HCT116 (cell line): ENCODE measurements at regions not wholly inside any gene's neighbourhood (a gene's known extent, or its start where the extent isn't known, plus 50 kb on each side); places are given as distances from the start of the nearest gene placed in this dataset.

Source experiments
- ATAC-seq: fragments of 200-7000 bp; cut with Tn5 transposase; 2 replicates; pipeline ENCODE4 v1.9.1; 2020; ENCODE audit warnings: mild to moderate bottlenecking, moderate library complexity
- BruUV-seq: library from RNA; stranded (reverse); fragments of 400-500 nt; replicated peaks from 2 replicates; lab custom pipeline; 2021; lab: Mats Ljungman, UMichigan
- CTCF ChIA-PET: fragments of 300-600 bp; sonication (Branson Sonifier 250); formaldehyde crosslinking; loops from one replicate; lab custom pipeline; 2021; ENCODE audit warnings: antibody characterized with exemption; lab: Charles Lee
- POLR2A ChIA-PET: fragments of 300-600, 350-600 bp; sonication (Branson Sonifier 250); formaldehyde crosslinking; loops from one replicate; lab custom pipeline; 2021; ENCODE audit warnings: antibody characterized with exemption; lab: Charles Lee
- RAD21 ChIA-PET, 2 experiments: fragments of 300-600 bp; sonication (Branson Sonifier 250); formaldehyde crosslinking; loops; one replicate each; lab custom pipeline; 2023; ENCODE audit warnings: low total read pairs in 2 of 2; ENCODE audit not compliant: uncharacterized antibody in 2 of 2, unreplicated experiment in 2 of 2, low non-redundant PET in 1 of 2; lab: Charles Lee
- DNase-seq: peaks from one replicate; pipeline ENCODE4 v3.0.0-alpha.2; 2010; ENCODE audit warnings: low read depth, low spot score
- H2AFZ ChIP-seq: fragments of 200-600 bp; shearing (Covaris generic), sonication (generic); 2 replicates; pipeline ENCODE4 v1.6.1; 2017; ENCODE audit warnings: low read depth, mixed run types, mixed read lengths, antibody characterized with exemption, low read length; ENCODE audit not compliant: poor library complexity, severe bottlenecking
- H3K27ac ChIP-seq: 2 replicates; pipeline ENCODE4 v1.5.1; 2012; ENCODE audit warnings: low read depth, low read length
- H3K27me3 ChIP-seq: fragments of 200-600 bp; sonication (generic); 2 replicates; pipeline ENCODE4 v1.6.1; 2016; ENCODE audit warnings: mixed run types, low read length, mixed read lengths; ENCODE audit not compliant: insufficient read depth
- H3K36me3 ChIP-seq, 2 experiments: fragments of 200-500 bp in 1 of 2; fragments of 200-600 bp in 1 of 2; sonication (Bioruptor generic) in 1 of 2; sonication (generic) in 1 of 2; 2 replicates each; pipeline versions ENCODE4 v1.5.1 to v1.6.1; 2014 to 2016; ENCODE audit warnings: low read length in 2 of 2, inconsistent platforms in 1 of 2, mixed read lengths in 1 of 2, mixed run types in 1 of 2; ENCODE audit not compliant: insufficient read depth in 2 of 2, control insufficient read depth in 1 of 2
- H3K4me1 ChIP-seq, 2 experiments: fragments of 200-600 bp in 1 of 2; sonication (generic) in 1 of 2; 2 replicates each; pipeline versions ENCODE4 v1.5.1 to v1.6.1; 2012 to 2017; ENCODE audit warnings: low read length in 2 of 2, inconsistent platforms in 1 of 2, mild to moderate bottlenecking in 1 of 2, mixed read lengths in 1 of 2, mixed run types in 1 of 2, moderate library complexity in 1 of 2; ENCODE audit not compliant: insufficient read depth in 2 of 2, control insufficient read depth in 1 of 2
- H3K4me2 ChIP-seq: fragments of 200-600 bp; sonication (generic); 2 replicates; pipeline ENCODE4 v1.6.1; 2017; ENCODE audit warnings: mixed run types, low read length, mixed read lengths
- H3K4me3 ChIP-seq, 2 experiments: fragments of 200-600 bp in 1 of 2; sonication (generic) in 1 of 2; replicated peaks in 1 of 2; 2 replicates each; pipeline ENCODE4 v1.5.1; 2011 to 2016; ENCODE audit warnings: low read length in 2 of 2, control low read depth in 1 of 2, low read depth in 1 of 2, mild to moderate bottlenecking in 1 of 2, mixed read lengths in 1 of 2, mixed run types in 1 of 2
- H3K79me2 ChIP-seq: fragments of 200-600 bp; sonication (generic); 2 replicates; pipeline ENCODE4 v1.6.1; 2017; ENCODE audit warnings: mild to moderate bottlenecking, mixed run types, low read length, moderate library complexity, mixed read lengths; ENCODE audit not compliant: insufficient read depth
- H3K9ac ChIP-seq: fragments of 200-600 bp; sonication (generic); 2 replicates; pipeline ENCODE4 v1.6.1; 2016; ENCODE audit warnings: low read length, mixed read lengths
- H3K9me2 ChIP-seq: fragments of 200-600 bp; sonication (generic), shearing (Covaris generic); 2 replicates; pipeline ENCODE4 v1.6.1; 2017; ENCODE audit warnings: mixed run types, mild to moderate bottlenecking, moderate library complexity; ENCODE audit not compliant: insufficient read depth
- H3K9me3 ChIP-seq, 2 experiments: fragments of 200-500 bp in 1 of 2; fragments of 200-600 bp in 1 of 2; sonication (Bioruptor generic) in 1 of 2; sonication (generic) in 1 of 2; 2 replicates each; pipeline ENCODE4 v1.6.1; 2014 to 2017; ENCODE audit warnings: low read length in 2 of 2, mixed read lengths in 2 of 2, inconsistent platforms in 1 of 2, low read depth in 1 of 2, mild to moderate bottlenecking in 1 of 2, mixed run types in 1 of 2, moderate library complexity in 1 of 2; ENCODE audit not compliant: control insufficient read depth in 1 of 2, insufficient read depth in 1 of 2
- H4K20me1 ChIP-seq: fragments of 200-600 bp; sonication (generic), shearing (Covaris generic); 2 replicates; pipeline ENCODE4 v1.6.1; 2017; ENCODE audit warnings: mixed run types, mild to moderate bottlenecking, moderate library complexity; ENCODE audit not compliant: insufficient read depth
- CTCF ChIP-seq, 3 experiments: fragments of 200-600 bp in 1 of 3; sonication (generic) in 1 of 3; IDR thresholded peaks in 2 of 3; conservative IDR thresholded peaks in 1 of 3; 2 replicates each; pipeline ENCODE4 v1.5.1; 2012 to 2017; ENCODE audit warnings: low read depth in 2 of 3, low read length in 2 of 3, antibody characterized with exemption in 1 of 3, borderline replicate concordance in 1 of 3, control low read depth in 1 of 3, mild to moderate bottlenecking in 1 of 3, mixed read lengths in 1 of 3, mixed run types in 1 of 3, moderate library complexity in 1 of 3; ENCODE audit not compliant: insufficient read depth in 1 of 3
- FOSL1 ChIP-seq: IDR thresholded peaks from 2 replicates; pipeline ENCODE4 v1.6.1; 2012; ENCODE audit warnings: low read depth
- RAD21 ChIP-seq: IDR thresholded peaks from 2 replicates; pipeline ENCODE4 v1.6.1; 2012; ENCODE audit warnings: low read depth, mild to moderate bottlenecking
- REST ChIP-seq: IDR thresholded peaks from 2 replicates; pipeline ENCODE4 v1.6.1; 2012; ENCODE audit warnings: low read depth
- SP1 ChIP-seq: IDR thresholded peaks from 2 replicates; pipeline ENCODE4 v1.6.1; 2012; ENCODE audit warnings: low read depth
- ZBTB33 ChIP-seq: IDR thresholded peaks from 2 replicates; pipeline ENCODE4 v1.6.1; 2011; ENCODE audit warnings: mild to moderate bottlenecking, low read length, moderate library complexity; ENCODE audit not compliant: insufficient replicate concordance; ENCODE audit errors: extremely low read depth
- ZNF274 ChIP-seq: fragments of 200-500 bp; sonication (Bioruptor generic); IDR thresholded peaks from 2 replicates; pipeline ENCODE4 v1.6.1; 2014; ENCODE audit warnings: mild to moderate bottlenecking, low read depth, low read length, inconsistent platforms
- intact Hi-C: fragments of 100-400 bp; cut with micrococcal nuclease; formaldehyde crosslinking; loops from 2 replicates; pipeline ENCODE4 v1.10.0; 2022
- TF ChIP-seq, protein P1 (sequence below): IDR thresholded peaks from 2 replicates; pipeline ENCODE4 v1.6.1; 2012

GRCh38 chr13:94920578-94920977 lies 208.2 kb upstream of the SOX21 start:
- intact Hi-C loops = no loop called here
- Histone ChIP-seq H3K27me3 (peaks cover 52% of the 10 kb centered on the region), H3K36me3 (no peaks in the 10 kb centered on the region), H3K79me2 (no peaks in the 10 kb centered on the region), H3K27ac (no peak overlapping the region), H3K4me2 (no peak overlapping the region), H3K4me3 (no peak overlapping the region), H3K9me2 (0 out of 2 replicates have a peak, but pooled peaks cover 2% of the 10 kb centered on the region), H3K4me1 (no peaks in the 10 kb centered on the region), H2AFZ (no peak overlapping the region), H4K20me1 (no peaks in the 10 kb centered on the region), H3K9me3 (no peaks in the 10 kb centered on the region), H3K9ac (no peak overlapping the region)
- ChIA-PET CTCF (no interaction called here), RAD21 (no interaction called here), POLR2A (no interaction called here)
- no TSS peak for BruUV-seq
- ATAC-seq (no peak), DNase-seq (no peak)
- TF ChIP-seq CTCF (IDR thresholded peaks at IDR 0.05 in 2 of 3, conservative IDR thresholded peaks at IDR 0.05 in 1 of 3; ENCODE audit: borderline replicate concordance in 1 of 3, insufficient read depth in 1 of 3, low read depth in 2 of 3, low read length in 2 of 3) = no peak
- TF ChIP-seq SP1 = no peak
- TF ChIP-seq REST = no peak
- TF ChIP-seq FOSL1 = no peak
- no peak for TF ChIP-seq ZNF274
- TF ChIP-seq, protein P1, sequence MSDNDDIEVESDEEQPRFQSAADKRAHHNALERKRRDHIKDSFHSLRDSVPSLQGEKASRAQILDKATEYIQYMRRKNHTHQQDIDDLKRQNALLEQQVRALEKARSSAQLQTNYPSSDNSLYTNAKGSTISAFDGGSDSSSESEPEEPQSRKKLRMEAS = no peak
- no peak for TF ChIP-seq RAD21
- TF ChIP-seq ZBTB33 = no peak
